ENCODE measurements at regions not wholly inside any gene's neighbourhood (a gene's known extent, or its start where the extent isn't known, plus 50 kb on each side); places are given as distances from the start of the nearest gene placed in this dataset.

DNA sequence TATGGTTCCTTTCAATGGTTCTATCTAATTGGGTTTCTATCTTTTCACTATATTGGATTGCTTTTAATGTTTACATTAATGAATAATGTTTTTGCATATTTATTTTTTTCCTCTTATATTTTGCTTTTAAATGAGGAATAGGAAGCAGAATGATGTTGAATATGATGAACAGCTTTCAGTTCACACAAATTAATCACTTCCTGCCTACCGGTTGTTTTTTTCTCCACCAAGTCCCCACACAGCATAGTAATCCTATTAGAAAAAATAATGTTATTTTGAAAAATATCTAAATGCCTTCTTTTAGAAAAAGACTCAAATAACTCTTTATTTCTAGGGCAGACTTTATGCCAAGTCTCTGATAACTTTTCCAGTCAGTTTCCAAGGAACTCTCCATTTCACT, 184.9 kb upstream of the MIR17HG start:
- H3K9me3 Mint-ChIP-seq, result peaks cover 23% of the 10 kb centered on the region
- H3K27me3 Mint-ChIP-seq (ENCODE audit: low read depth), result no peaks in the 10 kb centered on the region
- DNase-seq (ENCODE audit: low read depth, low spot score), result no peak
- peaks cover 45% of the 10 kb centered on the region for H3K4me1 Mint-ChIP-seq
- TF ChIP-seq, protein P1, sequence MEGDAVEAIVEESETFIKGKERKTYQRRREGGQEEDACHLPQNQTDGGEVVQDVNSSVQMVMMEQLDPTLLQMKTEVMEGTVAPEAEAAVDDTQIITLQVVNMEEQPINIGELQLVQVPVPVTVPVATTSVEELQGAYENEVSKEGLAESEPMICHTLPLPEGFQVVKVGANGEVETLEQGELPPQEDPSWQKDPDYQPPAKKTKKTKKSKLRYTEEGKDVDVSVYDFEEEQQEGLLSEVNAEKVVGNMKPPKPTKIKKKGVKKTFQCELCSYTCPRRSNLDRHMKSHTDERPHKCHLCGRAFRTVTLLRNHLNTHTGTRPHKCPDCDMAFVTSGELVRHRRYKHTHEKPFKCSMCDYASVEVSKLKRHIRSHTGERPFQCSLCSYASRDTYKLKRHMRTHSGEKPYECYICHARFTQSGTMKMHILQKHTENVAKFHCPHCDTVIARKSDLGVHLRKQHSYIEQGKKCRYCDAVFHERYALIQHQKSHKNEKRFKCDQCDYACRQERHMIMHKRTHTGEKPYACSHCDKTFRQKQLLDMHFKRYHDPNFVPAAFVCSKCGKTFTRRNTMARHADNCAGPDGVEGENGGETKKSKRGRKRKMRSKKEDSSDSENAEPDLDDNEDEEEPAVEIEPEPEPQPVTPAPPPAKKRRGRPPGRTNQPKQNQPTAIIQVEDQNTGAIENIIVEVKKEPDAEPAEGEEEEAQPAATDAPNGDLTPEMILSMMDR (conservative IDR thresholded peaks at IDR 0.05), result no peak
- no peak overlapping the region for H3K4me3 Mint-ChIP-seq
- peaks cover 31% of the 10 kb centered on the region for H3K36me3 Mint-ChIP-seq (ENCODE audit: low read depth)
- H3K27ac Mint-ChIP-seq (ENCODE audit: unreplicated experiment), result no peak overlapping the region

DNA sequence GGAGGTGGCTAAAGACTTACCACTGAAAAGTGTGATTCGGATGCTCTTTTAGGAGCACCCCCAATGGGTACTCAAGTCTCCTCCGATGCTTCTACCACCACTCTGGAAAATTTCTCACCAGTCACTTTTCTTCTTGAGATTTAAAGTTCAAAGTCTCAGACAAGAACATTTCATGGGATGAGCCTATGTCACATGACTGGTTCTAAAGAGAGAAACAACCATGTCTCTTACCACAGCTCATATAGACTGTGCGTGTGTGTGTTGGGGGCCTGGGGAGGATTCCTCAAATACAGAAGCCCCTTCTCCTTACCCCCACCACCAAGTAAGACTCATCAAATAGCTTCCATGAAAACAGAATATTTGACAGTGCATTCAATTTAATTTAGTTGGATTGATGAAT, 181.7 kb upstream of the MIR17HG start:
- Mint-ChIP-seq H3K4me1 (peaks cover 36% of the 10 kb centered on the region), H3K27me3 (ENCODE audit: low read depth) (no peaks in the 10 kb centered on the region), H3K36me3 (ENCODE audit: low read depth) (peaks cover 26% of the 10 kb centered on the region), H3K27ac (ENCODE audit: unreplicated experiment) (no peak overlapping the region), H3K9me3 (peaks cover 20% of the 10 kb centered on the region), H3K4me3 (no peak overlapping the region)
- TF ChIP-seq, protein P1 (conservative IDR thresholded peaks at IDR 0.05), result no peak
- no peak for DNase-seq (ENCODE audit: low read depth, low spot score)

GRCh38 chr13:91166714-91167511, 180.6 kb upstream of the MIR17HG start:
- no peak overlapping the region for H3K4me3 Mint-ChIP-seq
- H3K36me3 Mint-ChIP-seq (ENCODE audit: low read depth), result peaks cover 17% of the 10 kb centered on the region
- no peak for DNase-seq (ENCODE audit: low read depth, low spot score)
- peaks cover 16% of the 10 kb centered on the region for H3K9me3 Mint-ChIP-seq
- peaks cover 30% of the 10 kb centered on the region for H3K4me1 Mint-ChIP-seq
- TF ChIP-seq, protein P1 (conservative IDR thresholded peaks at IDR 0.05), result no peak
- no peak overlapping the region for H3K27ac Mint-ChIP-seq (ENCODE audit: unreplicated experiment)
- H3K27me3 Mint-ChIP-seq (ENCODE audit: low read depth), result no peaks in the 10 kb centered on the region

- H3K9me3 Mint-ChIP-seq, result peaks cover 16% of the 10 kb centered on the region
- no peak overlapping the region for H3K27ac Mint-ChIP-seq (ENCODE audit: unreplicated experiment)
- peaks cover 17% of the 10 kb centered on the region for H3K36me3 Mint-ChIP-seq (ENCODE audit: low read depth)
- no peak overlapping the region for H3K4me3 Mint-ChIP-seq
- no peaks in the 10 kb centered on the region for H3K27me3 Mint-ChIP-seq (ENCODE audit: low read depth)
- DNase-seq (ENCODE audit: low read depth, low spot score), result no peak
- TF ChIP-seq, protein P1 (conservative IDR thresholded peaks at IDR 0.05), result no peak
- H3K4me1 Mint-ChIP-seq, result peaks cover 29% of the 10 kb centered on the region
Measured at GRCh38 chr13:91167706-91168385, 179.6 kb upstream of the MIR17HG start.

GRCh38 chr13:91168386-91168711, 179.1 kb upstream of the MIR17HG start:
- H3K27me3 Mint-ChIP-seq (ENCODE audit: low read depth), result no peaks in the 10 kb centered on the region
- peaks cover 31% of the 10 kb centered on the region for H3K4me1 Mint-ChIP-seq
- no peak overlapping the region for H3K4me3 Mint-ChIP-seq
- TF ChIP-seq, protein P1 (conservative IDR thresholded peaks at IDR 0.05), result no peak
- peaks cover 17% of the 10 kb centered on the region for H3K36me3 Mint-ChIP-seq (ENCODE audit: low read depth)
- H3K9me3 Mint-ChIP-seq, result peaks cover 20% of the 10 kb centered on the region
- no peak for DNase-seq (ENCODE audit: low read depth, low spot score)
- no peak overlapping the region for H3K27ac Mint-ChIP-seq (ENCODE audit: unreplicated experiment)
